ENCODE measurements at regions not wholly inside any gene's neighbourhood (a gene's known extent, or its start where the extent isn't known, plus 50 kb on each side); places are given as distances from the start of the nearest gene placed in this dataset.

DNA sequence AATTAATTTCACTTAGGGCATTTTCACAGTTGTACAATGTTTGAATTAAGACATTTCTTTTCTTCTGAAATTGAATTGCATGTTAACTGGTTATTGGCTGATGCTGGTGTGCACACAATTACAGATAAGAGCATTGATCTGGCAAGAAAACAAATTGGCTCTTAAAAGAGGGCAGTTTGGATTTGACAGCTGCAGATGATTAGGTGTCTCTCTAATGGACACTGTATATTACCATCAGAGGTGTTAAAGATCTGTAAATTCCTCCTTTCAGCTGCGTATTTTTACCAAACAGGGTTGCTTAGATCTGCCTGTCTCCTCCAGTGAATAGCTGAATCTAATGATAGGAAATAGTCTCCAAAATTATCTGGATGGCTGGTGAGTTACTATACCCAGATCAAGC, 198.5 kb downstream of the BLID start:
- TF ChIP-seq, protein P1, sequence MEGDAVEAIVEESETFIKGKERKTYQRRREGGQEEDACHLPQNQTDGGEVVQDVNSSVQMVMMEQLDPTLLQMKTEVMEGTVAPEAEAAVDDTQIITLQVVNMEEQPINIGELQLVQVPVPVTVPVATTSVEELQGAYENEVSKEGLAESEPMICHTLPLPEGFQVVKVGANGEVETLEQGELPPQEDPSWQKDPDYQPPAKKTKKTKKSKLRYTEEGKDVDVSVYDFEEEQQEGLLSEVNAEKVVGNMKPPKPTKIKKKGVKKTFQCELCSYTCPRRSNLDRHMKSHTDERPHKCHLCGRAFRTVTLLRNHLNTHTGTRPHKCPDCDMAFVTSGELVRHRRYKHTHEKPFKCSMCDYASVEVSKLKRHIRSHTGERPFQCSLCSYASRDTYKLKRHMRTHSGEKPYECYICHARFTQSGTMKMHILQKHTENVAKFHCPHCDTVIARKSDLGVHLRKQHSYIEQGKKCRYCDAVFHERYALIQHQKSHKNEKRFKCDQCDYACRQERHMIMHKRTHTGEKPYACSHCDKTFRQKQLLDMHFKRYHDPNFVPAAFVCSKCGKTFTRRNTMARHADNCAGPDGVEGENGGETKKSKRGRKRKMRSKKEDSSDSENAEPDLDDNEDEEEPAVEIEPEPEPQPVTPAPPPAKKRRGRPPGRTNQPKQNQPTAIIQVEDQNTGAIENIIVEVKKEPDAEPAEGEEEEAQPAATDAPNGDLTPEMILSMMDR (IDR thresholded peaks at IDR 0.05), result no peak
- no peak for TF ChIP-seq POLR2A (IDR thresholded peaks at IDR 0.05)
